ENCODE measurements at regions not wholly inside any gene's neighbourhood (a gene's known extent, or its start where the extent isn't known, plus 50 kb on each side); places are given as distances from the start of the nearest gene placed in this dataset.

GRCh38 chr3:28637742-28638141 lies 289.1 kb upstream of the AZI2 start:
- H3K27me3 ChIP-seq (ENCODE audit: control insufficient read depth, insufficient read depth, low read length) = no peaks in the 10 kb centered on the region
- no peak for DNase-seq (ENCODE audit: low read depth, low spot score)
- H3K4me1 ChIP-seq (ENCODE audit: control insufficient read depth, insufficient read depth, low read length) = no peaks in the 10 kb centered on the region
- no peaks in the 10 kb centered on the region for H3K9me3 ChIP-seq (ENCODE audit: control insufficient read depth, insufficient read depth, low read length)
- no peak overlapping the region for H3K27ac ChIP-seq (ENCODE audit: low read length)
- no peak overlapping the region for H3K4me3 ChIP-seq (ENCODE audit: low read length)
- no peaks in the 10 kb centered on the region for H3K36me3 ChIP-seq (ENCODE audit: control insufficient read depth, insufficient read depth, low read length)
- whole genome bisulfite sequencing (ENCODE audit: insufficient coverage, insufficient read length) = no CpG with 5 or more reads among the region's 3 CpGs

GRCh38 chr3:28645149-28645548 lies 296.5 kb upstream of the AZI2 start:
- DNase-seq (ENCODE audit: low read depth, low spot score) = no peak
- Histone ChIP-seq H3K27ac (ENCODE audit: low read length) (no peak overlapping the region), H3K4me1 (ENCODE audit: control insufficient read depth, insufficient read depth, low read length) (no peaks in the 10 kb centered on the region), H3K4me3 (ENCODE audit: low read length) (no peak overlapping the region), H3K27me3 (ENCODE audit: control insufficient read depth, insufficient read depth, low read length) (no peaks in the 10 kb centered on the region), H3K9me3 (ENCODE audit: control insufficient read depth, insufficient read depth, low read length) (no peaks in the 10 kb centered on the region), H3K36me3 (ENCODE audit: control insufficient read depth, insufficient read depth, low read length) (no peaks in the 10 kb centered on the region)
- no CpG with 5 or more reads among the region's 2 CpGs for WGBS (ENCODE audit: insufficient coverage, insufficient read length)

GRCh38 chr3:28646435-28646834 lies 297.8 kb upstream of the AZI2 start:
- no peak overlapping the region for H3K4me3 ChIP-seq (ENCODE audit: low read length)

GRCh38 chr3:28649266-28649665 lies 300.6 kb upstream of the AZI2 start:
- H3K9me3 ChIP-seq (ENCODE audit: control insufficient read depth, insufficient read depth, low read length) = no peaks in the 10 kb centered on the region
- WGBS (ENCODE audit: insufficient coverage, insufficient read length) = no CpG with 5 or more reads among the region's 2 CpGs
- no peaks in the 10 kb centered on the region for H3K36me3 ChIP-seq (ENCODE audit: control insufficient read depth, insufficient read depth, low read length)
- no peaks in the 10 kb centered on the region for H3K27me3 ChIP-seq (ENCODE audit: control insufficient read depth, insufficient read depth, low read length)
- no peak overlapping the region for H3K4me3 ChIP-seq (ENCODE audit: low read length)
- no peak overlapping the region for H3K27ac ChIP-seq (ENCODE audit: low read length)
- no peak for DNase-seq (ENCODE audit: low read depth, low spot score)
- no peaks in the 10 kb centered on the region for H3K4me1 ChIP-seq (ENCODE audit: control insufficient read depth, insufficient read depth, low read length)

More at GRCh38 chr3:28646435-28646834, 297.8 kb upstream of the AZI2 start:
- H3K4me1 ChIP-seq (ENCODE audit: control insufficient read depth, insufficient read depth, low read length) = no peaks in the 10 kb centered on the region
- H3K9me3 ChIP-seq (ENCODE audit: control insufficient read depth, insufficient read depth, low read length) = no peaks in the 10 kb centered on the region
- DNase-seq (ENCODE audit: low read depth, low spot score) = no peak
- no CpG with 5 or more reads among the region's 4 CpGs for WGBS (ENCODE audit: insufficient coverage, insufficient read length)
- no peaks in the 10 kb centered on the region for H3K36me3 ChIP-seq (ENCODE audit: control insufficient read depth, insufficient read depth, low read length)
- no peaks in the 10 kb centered on the region for H3K27me3 ChIP-seq (ENCODE audit: control insufficient read depth, insufficient read depth, low read length)
- no peak overlapping the region for H3K27ac ChIP-seq (ENCODE audit: low read length)

- H3K27me3 ChIP-seq (ENCODE audit: control insufficient read depth, insufficient read depth, low read length) = no peaks in the 10 kb centered on the region
- no peaks in the 10 kb centered on the region for H3K9me3 ChIP-seq (ENCODE audit: control insufficient read depth, insufficient read depth, low read length)
- no CpG with 5 or more reads among the region's 3 CpGs for WGBS (ENCODE audit: insufficient coverage, insufficient read length)
- H3K27ac ChIP-seq (ENCODE audit: low read length) = no peak overlapping the region
- no peaks in the 10 kb centered on the region for H3K36me3 ChIP-seq (ENCODE audit: control insufficient read depth, insufficient read depth, low read length)
- no peaks in the 10 kb centered on the region for H3K4me1 ChIP-seq (ENCODE audit: control insufficient read depth, insufficient read depth, low read length)
- no peak for DNase-seq (ENCODE audit: low read depth, low spot score)
- no peak overlapping the region for H3K4me3 ChIP-seq (ENCODE audit: low read length)
Observed at GRCh38 chr3:28651159-28651558, 302.5 kb upstream of the AZI2 start.

GRCh38 chr3:28664123-28664522 lies 315.5 kb upstream of the AZI2 start:
- H3K4me1 ChIP-seq (ENCODE audit: control insufficient read depth, insufficient read depth, low read length) = no peaks in the 10 kb centered on the region
- no peaks in the 10 kb centered on the region for H3K36me3 ChIP-seq (ENCODE audit: control insufficient read depth, insufficient read depth, low read length)
- H3K9me3 ChIP-seq (ENCODE audit: control insufficient read depth, insufficient read depth, low read length) = no peaks in the 10 kb centered on the region
- WGBS (ENCODE audit: insufficient coverage, insufficient read length) = no CpG with 5 or more reads among the region's 5 CpGs
- H3K27ac ChIP-seq (ENCODE audit: low read length) = no peak overlapping the region
- H3K4me3 ChIP-seq (ENCODE audit: low read length) = no peak overlapping the region
- H3K27me3 ChIP-seq (ENCODE audit: control insufficient read depth, insufficient read depth, low read length) = no peaks in the 10 kb centered on the region
- no peak for DNase-seq (ENCODE audit: low read depth, low spot score)

- DNase-seq (ENCODE audit: low read depth, low spot score) = peak; percentile 76
- Histone ChIP-seq H3K27ac (ENCODE audit: low read length) (no peak overlapping the region), H3K4me1 (ENCODE audit: control insufficient read depth, insufficient read depth, low read length) (no peaks in the 10 kb centered on the region), H3K9me3 (ENCODE audit: control insufficient read depth, insufficient read depth, low read length) (no peaks in the 10 kb centered on the region), H3K36me3 (ENCODE audit: control insufficient read depth, insufficient read depth, low read length) (no peaks in the 10 kb centered on the region), H3K4me3 (ENCODE audit: low read length) (no peak overlapping the region), H3K27me3 (ENCODE audit: control insufficient read depth, insufficient read depth, low read length) (no peaks in the 10 kb centered on the region)
- no CpG with 5 or more reads among the region's 5 CpGs for WGBS (ENCODE audit: insufficient coverage, insufficient read length)
Observed at GRCh38 chr3:28667646-28668621, 319.3 kb upstream of the AZI2 start.

- no peaks in the 10 kb centered on the region for H3K27me3 ChIP-seq (ENCODE audit: control insufficient read depth, insufficient read depth, low read length)
- DNase-seq (ENCODE audit: low read depth, low spot score) = no peak
- H3K4me3 ChIP-seq (ENCODE audit: low read length) = no peak overlapping the region
- no peaks in the 10 kb centered on the region for H3K4me1 ChIP-seq (ENCODE audit: control insufficient read depth, insufficient read depth, low read length)
- no CpG with 5 or more reads among the region's 2 CpGs for WGBS (ENCODE audit: insufficient coverage, insufficient read length)
- H3K36me3 ChIP-seq (ENCODE audit: control insufficient read depth, insufficient read depth, low read length) = no peaks in the 10 kb centered on the region
- no peak overlapping the region for H3K27ac ChIP-seq (ENCODE audit: low read length)
- no peaks in the 10 kb centered on the region for H3K9me3 ChIP-seq (ENCODE audit: control insufficient read depth, insufficient read depth, low read length)
Observed at GRCh38 chr3:28669870-28670269, 321.2 kb upstream of the AZI2 start.

- no peak overlapping the region for H3K4me3 ChIP-seq (ENCODE audit: low read length)
- H3K9me3 ChIP-seq (ENCODE audit: control insufficient read depth, insufficient read depth, low read length) = no peaks in the 10 kb centered on the region
- no peaks in the 10 kb centered on the region for H3K36me3 ChIP-seq (ENCODE audit: control insufficient read depth, insufficient read depth, low read length)
- no peaks in the 10 kb centered on the region for H3K27me3 ChIP-seq (ENCODE audit: control insufficient read depth, insufficient read depth, low read length)
- no peaks in the 10 kb centered on the region for H3K4me1 ChIP-seq (ENCODE audit: control insufficient read depth, insufficient read depth, low read length)
- WGBS (ENCODE audit: insufficient coverage, insufficient read length) = no CpG with 5 or more reads among the region's 2 CpGs
- H3K27ac ChIP-seq (ENCODE audit: low read length) = no peak overlapping the region
- no peak for DNase-seq (ENCODE audit: low read depth, low spot score)
Observed at GRCh38 chr3:28672406-28672805, 323.8 kb upstream of the AZI2 start.

GRCh38 chr3:28673446-28673845 lies 324.8 kb upstream of the AZI2 start:
- Histone ChIP-seq H3K36me3 (ENCODE audit: control insufficient read depth, insufficient read depth, low read length) (no peaks in the 10 kb centered on the region), H3K4me3 (ENCODE audit: low read length) (no peak overlapping the region)

GRCh38 chr3:28674212-28674611 lies 325.6 kb upstream of the AZI2 start:
- Histone ChIP-seq H3K4me1 (ENCODE audit: control insufficient read depth, insufficient read depth, low read length) (no peaks in the 10 kb centered on the region), H3K27me3 (ENCODE audit: control insufficient read depth, insufficient read depth, low read length) (no peaks in the 10 kb centered on the region)
- WGBS (ENCODE audit: insufficient coverage, insufficient read length) = no CpG with 5 or more reads among the region's 4 CpGs

More at GRCh38 chr3:28673446-28673845, 324.8 kb upstream of the AZI2 start:
- no peaks in the 10 kb centered on the region for H3K4me1 ChIP-seq (ENCODE audit: control insufficient read depth, insufficient read depth, low read length)
- H3K9me3 ChIP-seq (ENCODE audit: control insufficient read depth, insufficient read depth, low read length) = no peaks in the 10 kb centered on the region
- no CpG with 5 or more reads among the region's 3 CpGs for WGBS (ENCODE audit: insufficient coverage, insufficient read length)
- no peaks in the 10 kb centered on the region for H3K27me3 ChIP-seq (ENCODE audit: control insufficient read depth, insufficient read depth, low read length)
- H3K27ac ChIP-seq (ENCODE audit: low read length) = no peak overlapping the region
- no peak for DNase-seq (ENCODE audit: low read depth, low spot score)

More at GRCh38 chr3:28674212-28674611, 325.6 kb upstream of the AZI2 start:
- H3K9me3 ChIP-seq (ENCODE audit: control insufficient read depth, insufficient read depth, low read length) = no peaks in the 10 kb centered on the region
- H3K27ac ChIP-seq (ENCODE audit: low read length) = no peak overlapping the region
- H3K36me3 ChIP-seq (ENCODE audit: control insufficient read depth, insufficient read depth, low read length) = no peaks in the 10 kb centered on the region
- DNase-seq (ENCODE audit: low read depth, low spot score) = no peak
- no peak overlapping the region for H3K4me3 ChIP-seq (ENCODE audit: low read length)

Data from iPS DF 6.9 (cell line).